GM19351 (cell line): ENCODE measurements at regions not wholly inside any gene's neighbourhood (a gene's known extent, or its start where the extent isn't known, plus 50 kb on each side); places are given as distances from the start of the nearest gene placed in this dataset.
A peak's percentile ranks its signal among the peaks of the same experiment; 100 is the strongest.

Source experiments
- ATAC-seq: cut with Tn5 transposase; IDR thresholded peaks from one replicate; pipeline ENCODE4 v1.9.1; 2021; ENCODE audit warnings: mild to moderate bottlenecking, moderate library complexity; ENCODE audit not compliant: unreplicated experiment

- ATAC-seq = no peak
These were observed 83.4 kb upstream of the NANOGP8 start for GRCh38 chr15:35168464-35168863.

DNA sequence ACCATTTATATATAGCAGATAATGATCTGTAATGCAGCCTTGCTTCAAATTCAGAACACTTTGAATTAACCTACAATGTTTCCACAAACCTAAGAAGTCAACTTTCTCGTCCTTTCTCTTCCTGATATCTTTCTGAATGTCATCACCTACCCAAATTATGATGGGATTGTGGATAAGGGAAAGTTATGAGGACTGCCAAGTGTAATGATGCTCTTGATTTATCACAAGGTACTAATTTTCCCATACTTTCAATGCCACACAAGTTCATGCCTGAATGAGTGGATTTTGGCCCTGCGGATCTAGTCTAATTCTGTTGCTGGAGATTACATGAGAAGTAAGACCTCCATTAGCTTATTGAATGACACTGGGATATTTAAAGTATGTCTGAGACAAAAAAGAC is 82.6 kb upstream of the NANOGP8 start:
- ATAC-seq = no peak

- ATAC-seq = no peak
These were observed 81.8 kb upstream of the NANOGP8 start for GRCh38 chr15:35166730-35167359.

DNA sequence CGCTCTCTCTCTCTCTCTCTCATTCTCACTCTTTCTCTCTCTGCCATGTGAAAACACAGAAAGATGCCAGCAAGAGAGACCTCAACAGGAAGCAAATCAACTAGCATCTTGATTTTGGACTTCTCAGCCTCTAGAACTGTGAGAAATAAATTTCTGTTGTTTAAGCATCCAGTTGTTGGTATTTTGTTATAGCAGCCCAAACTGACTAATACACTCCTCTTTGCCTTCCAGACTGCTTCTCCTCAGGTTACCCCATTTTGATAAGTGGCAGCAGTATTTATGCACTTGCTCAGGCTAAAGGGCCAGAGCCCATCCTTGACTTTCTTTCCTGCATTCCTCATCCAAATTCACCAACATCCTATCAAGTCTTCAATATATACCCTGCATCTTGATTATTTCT is 76.6 kb upstream of the NANOGP8 start:
- ATAC-seq = no peak

- ATAC-seq = no peak
These were observed 74.1 kb upstream of the NANOGP8 start for GRCh38 chr15:35159170-35159569.

DNA sequence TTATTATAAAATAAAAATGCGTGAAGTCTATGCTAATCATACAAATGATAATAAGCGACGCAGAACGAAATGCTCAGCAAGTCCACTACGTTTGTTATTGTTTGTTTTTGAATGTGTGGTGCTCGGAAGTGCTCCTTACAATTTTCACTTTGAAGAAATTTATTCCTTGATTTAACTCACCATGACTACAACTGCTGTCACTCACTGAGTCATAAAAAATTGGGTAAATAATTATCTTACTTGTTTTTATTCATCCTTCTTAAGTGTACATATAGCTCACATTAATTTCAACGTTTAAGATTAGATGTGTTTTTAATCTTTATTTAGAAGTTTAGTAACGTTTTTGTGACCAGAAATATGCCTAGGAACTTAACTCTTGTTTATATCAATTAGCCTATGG is 66.7 kb upstream of the NANOGP8 start:
- no peak for ATAC-seq

DNA sequence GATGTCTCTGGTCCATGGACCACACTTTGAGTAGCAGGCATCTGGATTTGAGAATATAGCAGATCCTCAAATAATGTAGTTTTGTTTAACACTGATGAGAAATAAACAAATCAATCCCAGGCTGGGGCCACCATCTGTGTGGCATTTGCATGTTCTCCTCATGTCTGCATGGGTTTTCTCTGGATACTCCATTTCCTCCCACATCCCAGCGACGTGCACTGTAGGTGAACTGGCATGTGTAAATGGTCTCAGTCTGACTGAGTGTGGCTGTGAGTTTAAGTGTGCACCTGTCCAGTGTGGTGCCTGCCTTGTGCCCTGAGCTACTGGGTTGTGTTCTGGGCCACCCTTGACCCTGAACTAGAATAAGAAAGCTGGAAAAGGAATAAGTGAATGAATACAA is 66.3 kb upstream of the NANOGP8 start:
- ATAC-seq = no peak

DNA sequence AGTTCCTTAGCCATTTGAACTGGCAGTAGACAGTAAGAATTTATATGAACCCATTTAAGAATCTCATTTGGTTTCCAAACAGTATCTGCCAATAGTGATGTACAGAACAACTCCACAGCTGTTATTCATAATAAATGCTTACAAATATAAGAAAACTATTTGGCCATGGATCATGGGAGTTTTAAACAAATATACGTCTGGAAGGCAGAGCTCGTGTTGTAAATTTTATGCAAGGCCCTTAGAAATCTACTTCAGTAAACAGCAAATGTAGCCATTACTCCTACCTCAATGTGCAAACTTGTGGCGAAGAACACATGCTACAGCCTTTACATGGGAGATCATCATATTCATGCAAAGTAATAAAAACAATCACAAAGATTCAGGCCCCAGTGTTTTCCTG is 65.3 kb upstream of the NANOGP8 start:
- no peak for ATAC-seq

GRCh38 chr15:35145336-35145735 is 60.2 kb upstream of the NANOGP8 start:
- ATAC-seq = no peak

GRCh38 chr15:35142578-35142977 is 57.5 kb upstream of the NANOGP8 start:
- ATAC-seq = no peak

GRCh38 chr15:35141743-35142471 is 56.8 kb upstream of the NANOGP8 start:
- no peak for ATAC-seq

DNA sequence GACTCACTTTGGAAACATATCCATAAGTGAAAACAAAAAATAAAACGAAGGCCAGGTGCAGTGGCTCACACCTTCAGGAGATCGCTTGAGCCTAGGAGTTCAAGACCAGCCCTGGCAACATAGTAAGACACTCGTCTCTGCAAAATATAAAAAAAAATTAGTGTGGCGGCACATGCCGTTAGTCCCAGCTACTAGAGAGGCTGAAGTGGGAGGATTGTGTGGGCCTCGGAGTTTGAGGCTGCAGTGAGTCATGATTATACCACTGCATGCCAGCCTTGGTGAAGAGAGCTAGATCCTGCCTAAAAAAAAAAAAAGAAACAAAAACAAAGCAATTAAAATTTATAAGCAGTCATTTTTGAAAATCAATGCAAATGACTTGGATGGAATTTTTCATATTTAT is 54.7 kb upstream of the NANOGP8 start:
- ATAC-seq = no peak

GRCh38 chr15:35137190-35137574 is 52.1 kb upstream of the NANOGP8 start:
- no peak for ATAC-seq

DNA sequence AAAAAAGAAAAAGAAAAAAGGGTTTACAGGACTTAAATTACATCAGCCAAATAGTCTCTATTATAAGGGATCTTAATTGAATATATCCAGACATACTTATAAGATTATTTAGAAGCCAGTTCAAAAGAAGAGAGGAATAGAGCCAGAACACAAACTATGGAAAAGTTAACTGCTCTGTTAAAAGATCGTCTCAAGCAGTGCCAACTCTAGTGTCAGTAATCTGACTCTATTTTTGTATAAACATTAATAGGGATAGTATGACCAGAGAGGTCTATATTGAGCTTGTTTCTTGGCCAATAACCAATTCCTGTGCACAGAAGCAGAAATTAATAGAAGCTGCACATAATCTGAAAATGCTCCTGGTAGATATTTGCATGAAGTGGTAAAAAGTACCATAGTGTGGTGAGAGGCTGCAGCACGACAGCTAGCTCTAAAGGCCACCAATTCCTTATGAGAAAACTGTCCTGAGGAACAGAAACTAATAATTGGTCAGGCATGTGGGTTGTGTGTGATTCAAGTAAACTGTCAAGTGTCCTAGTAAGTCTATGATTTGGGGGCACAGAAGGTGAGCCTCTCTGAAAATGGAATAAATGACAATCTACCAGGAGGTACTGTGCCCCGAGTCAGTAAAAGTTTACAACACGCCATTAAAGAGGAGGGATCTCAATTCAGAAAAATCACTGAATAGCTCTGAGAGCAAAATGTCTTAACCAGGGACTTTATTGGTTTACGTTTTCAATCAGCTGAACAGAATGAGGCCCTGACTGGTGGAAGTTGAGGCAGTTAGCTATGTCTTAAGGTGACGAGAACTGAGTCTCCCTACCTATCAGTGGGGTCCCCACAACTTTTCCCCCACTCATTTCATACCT is 51.5 kb upstream of the NANOGP8 start:
- peak; percentile 98 for ATAC-seq
